ACC112 (cell line): ENCODE measurements at regions not wholly inside any gene's neighbourhood (a gene's known extent, or its start where the extent isn't known, plus 50 kb on each side); places are given as distances from the start of the nearest gene placed in this dataset.

Experiments used
- H2AFZ ChIP-seq: fragments of 200-600 bp; sonication (generic); one replicate; pipeline ENCODE4 v1.6.0; 2017; ENCODE audit warnings: antibody characterized with exemption, low read length; ENCODE audit not compliant: unreplicated experiment
- H3K27ac ChIP-seq: fragments of 200-600 bp; sonication (generic); 2 replicates; pipeline ENCODE4 v1.5.1; 2014; ENCODE audit warnings: low read depth, mild to moderate bottlenecking, antibody characterized with exemption, low read length, moderate library complexity
- H3K27me3 ChIP-seq: fragments of 200-600 bp; sonication (generic); 2 replicates; pipeline ENCODE4 v1.6.1; 2014; ENCODE audit warnings: mild to moderate bottlenecking, antibody characterized with exemption, low read length, moderate library complexity, mixed read lengths; ENCODE audit not compliant: insufficient read depth
- H3K36me3 ChIP-seq: fragments of 200-600 bp; sonication (generic); 2 replicates; pipeline ENCODE4 v1.6.1; 2016; ENCODE audit warnings: mild to moderate bottlenecking, antibody characterized with exemption, low read length, moderate library complexity, mixed read lengths; ENCODE audit not compliant: insufficient read depth
- H3K4me1 ChIP-seq: fragments of 200-600 bp; sonication (generic); one replicate; pipeline ENCODE4 v1.6.1; 2016; ENCODE audit warnings: low read length, mixed read lengths; ENCODE audit not compliant: insufficient read depth, unreplicated experiment, control insufficient read depth
- H3K4me3 ChIP-seq: fragments of 200-600 bp; sonication (generic); 2 replicates; pipeline ENCODE4 v1.5.1; 2014; ENCODE audit warnings: mild to moderate bottlenecking, low read depth, low read length
- H3K79me2 ChIP-seq: fragments of 200-600 bp; sonication (generic); one replicate; pipeline ENCODE4 v1.6.0; 2016; ENCODE audit warnings: low read length; ENCODE audit not compliant: control insufficient read depth, unreplicated experiment, insufficient read depth

- Histone ChIP-seq H3K4me1 (no peaks in the 10 kb centered on the region), H3K4me3 (no peak overlapping the region), H3K27ac (no peak overlapping the region)
Measured at GRCh38 chr16:48011466-48011865, 144.3 kb downstream of the ABCC12 start.

GRCh38 chr16:48008011-48008525 lies 147.7 kb downstream of the ABCC12 start:
- Histone ChIP-seq H2AFZ (no peak overlapping the region), H3K4me1 (no peaks in the 10 kb centered on the region), H3K27me3 (peaks cover 67% of the 10 kb centered on the region)

More at GRCh38 chr16:48011466-48011865, 144.3 kb downstream of the ABCC12 start:
- no peaks in the 10 kb centered on the region for H3K36me3 ChIP-seq
- H3K27me3 ChIP-seq = peaks cover 41% of the 10 kb centered on the region
- no peak overlapping the region for H2AFZ ChIP-seq
- H3K79me2 ChIP-seq = no peaks in the 10 kb centered on the region

GRCh38 chr16:48004141-48004695 lies 151.6 kb downstream of the ABCC12 start:
- peaks cover 70% of the 10 kb centered on the region for H3K27me3 ChIP-seq
- H2AFZ ChIP-seq = no peak overlapping the region
- no peaks in the 10 kb centered on the region for H3K4me1 ChIP-seq
- H3K27ac ChIP-seq = no peak overlapping the region
- H3K79me2 ChIP-seq = no peaks in the 10 kb centered on the region
- H3K36me3 ChIP-seq = no peaks in the 10 kb centered on the region
- no peak overlapping the region for H3K4me3 ChIP-seq

More at GRCh38 chr16:48008011-48008525, 147.7 kb downstream of the ABCC12 start:
- no peak overlapping the region for H3K27ac ChIP-seq
- H3K79me2 ChIP-seq = no peaks in the 10 kb centered on the region
- no peak overlapping the region for H3K4me3 ChIP-seq
- no peaks in the 10 kb centered on the region for H3K36me3 ChIP-seq

- Histone ChIP-seq H3K4me3 (no peak overlapping the region), H3K36me3 (no peaks in the 10 kb centered on the region), H3K79me2 (no peaks in the 10 kb centered on the region), H3K4me1 (no peaks in the 10 kb centered on the region), H2AFZ (no peak overlapping the region), H3K27ac (no peak overlapping the region), H3K27me3 (peaks cover 70% of the 10 kb centered on the region)
Measured at GRCh38 chr16:48003206-48003907, 152.4 kb downstream of the ABCC12 start.

DNA sequence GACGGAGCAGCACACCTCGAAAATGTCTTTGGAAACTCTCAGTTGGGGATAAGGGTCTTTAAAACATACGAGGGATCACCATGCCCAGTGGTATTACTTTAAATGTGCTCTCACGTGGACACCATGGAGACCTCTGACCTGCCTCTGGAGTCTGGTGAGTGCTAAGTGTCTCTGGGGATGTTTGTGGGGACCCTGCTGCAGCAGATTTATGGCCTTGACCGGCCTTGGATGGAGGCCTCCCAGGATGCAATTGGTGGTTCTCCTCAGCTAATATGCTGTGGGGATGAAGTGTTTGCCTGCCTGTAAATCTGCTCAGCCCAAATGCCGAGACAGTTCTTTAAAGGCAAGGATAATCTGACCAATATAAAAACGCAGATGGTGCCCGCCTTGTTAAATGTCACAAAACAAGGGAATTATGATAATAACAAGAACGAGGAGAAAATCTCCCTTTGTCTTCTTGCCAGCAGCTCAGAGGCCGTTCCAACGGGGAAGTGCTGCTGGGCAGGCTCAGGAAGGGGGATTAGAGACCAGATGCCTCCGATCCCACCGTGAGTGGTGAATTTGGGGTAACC lies 154.4 kb downstream of the ABCC12 start:
- no peak overlapping the region for H3K4me3 ChIP-seq
- H3K79me2 ChIP-seq = no peaks in the 10 kb centered on the region
- no peaks in the 10 kb centered on the region for H3K36me3 ChIP-seq
- peaks cover 80% of the 10 kb centered on the region for H3K27me3 ChIP-seq
- H3K4me1 ChIP-seq = no peaks in the 10 kb centered on the region
- no peak overlapping the region for H3K27ac ChIP-seq
- no peak overlapping the region for H2AFZ ChIP-seq

- Histone ChIP-seq H3K4me3 (no peak overlapping the region), H3K4me1 (no peaks in the 10 kb centered on the region)
Measured at GRCh38 chr16:48000622-48001021, 155.2 kb downstream of the ABCC12 start.

DNA sequence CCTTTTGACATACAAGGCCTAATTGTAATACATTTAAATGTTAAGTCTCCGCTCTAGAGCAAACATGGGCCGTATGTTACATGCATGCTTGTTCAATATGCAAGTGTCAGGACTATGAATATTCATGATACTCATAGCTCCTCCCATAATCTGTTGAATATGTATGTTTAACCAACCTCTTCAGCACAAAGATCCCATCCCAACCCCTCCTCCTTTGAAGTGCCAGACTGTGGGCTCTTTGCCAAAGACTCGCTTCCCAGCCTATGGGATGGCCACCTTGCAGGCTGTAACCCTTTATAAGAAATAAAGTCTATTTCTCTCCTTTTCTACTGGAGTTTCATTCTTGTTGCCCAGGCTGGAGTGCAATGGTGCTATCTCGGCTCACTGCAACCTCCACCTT lies 156.2 kb downstream of the ABCC12 start:
- Histone ChIP-seq H3K36me3 (no peaks in the 10 kb centered on the region), H3K79me2 (no peaks in the 10 kb centered on the region), H3K27me3 (peaks cover 75% of the 10 kb centered on the region), H3K4me1 (no peaks in the 10 kb centered on the region), H3K27ac (no peak overlapping the region), H3K4me3 (no peak overlapping the region), H2AFZ (no peak overlapping the region)

More at GRCh38 chr16:48000622-48001021, 155.2 kb downstream of the ABCC12 start:
- Histone ChIP-seq H3K27ac (no peak overlapping the region), H2AFZ (no peak overlapping the region), H3K36me3 (no peaks in the 10 kb centered on the region), H3K79me2 (no peaks in the 10 kb centered on the region), H3K27me3 (peaks cover 78% of the 10 kb centered on the region)

- no peak overlapping the region for H2AFZ ChIP-seq
- H3K79me2 ChIP-seq = no peaks in the 10 kb centered on the region
- no peak overlapping the region for H3K4me3 ChIP-seq
- H3K27ac ChIP-seq = no peak overlapping the region
- H3K36me3 ChIP-seq = no peaks in the 10 kb centered on the region
- H3K4me1 ChIP-seq = no peaks in the 10 kb centered on the region
- peaks cover 73% of the 10 kb centered on the region for H3K27me3 ChIP-seq
Measured at GRCh38 chr16:47995354-47995753, 160.4 kb downstream of the ABCC12 start.

DNA sequence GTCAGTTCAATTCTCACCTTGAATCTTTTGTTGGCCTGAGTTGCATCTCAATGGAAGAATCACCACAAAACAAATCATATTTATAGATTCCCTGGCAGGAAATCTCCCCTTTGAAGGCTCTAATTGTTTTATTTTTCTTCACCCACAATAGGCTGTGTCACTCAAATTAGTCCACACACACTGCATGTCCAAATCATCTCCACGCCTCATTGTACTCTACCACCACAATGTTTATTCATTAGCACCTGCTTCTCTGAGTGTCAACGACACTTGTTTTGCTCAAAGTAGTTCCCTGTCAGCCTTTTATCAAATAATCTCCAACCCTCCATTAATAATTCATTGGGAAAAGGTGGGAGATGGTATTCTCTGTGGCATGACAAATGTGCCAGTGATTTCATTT lies 164.3 kb downstream of the ABCC12 start:
- Histone ChIP-seq H3K4me3 (no peak overlapping the region), H3K79me2 (no peaks in the 10 kb centered on the region)

GRCh38 chr16:47990676-47991075 lies 165.1 kb downstream of the ABCC12 start:
- H3K4me3 ChIP-seq = no peak overlapping the region
- H3K27ac ChIP-seq = no peak overlapping the region
- H3K27me3 ChIP-seq = peaks cover 88% of the 10 kb centered on the region
- no peak overlapping the region for H2AFZ ChIP-seq
- H3K4me1 ChIP-seq = no peaks in the 10 kb centered on the region
- H3K79me2 ChIP-seq = no peaks in the 10 kb centered on the region
- H3K36me3 ChIP-seq = no peaks in the 10 kb centered on the region

More for the DNA sequence above, 164.3 kb downstream of the ABCC12 start:
- no peaks in the 10 kb centered on the region for H3K4me1 ChIP-seq
- H3K27me3 ChIP-seq = peaks cover 84% of the 10 kb centered on the region
- no peak overlapping the region for H2AFZ ChIP-seq
- H3K36me3 ChIP-seq = no peaks in the 10 kb centered on the region
- no peak overlapping the region for H3K27ac ChIP-seq

- no peaks in the 10 kb centered on the region for H3K4me1 ChIP-seq
- H3K36me3 ChIP-seq = no peaks in the 10 kb centered on the region
- H2AFZ ChIP-seq = no peak overlapping the region
- H3K27me3 ChIP-seq = peaks cover 82% of the 10 kb centered on the region
- H3K79me2 ChIP-seq = no peaks in the 10 kb centered on the region
- H3K27ac ChIP-seq = no peak overlapping the region
- no peak overlapping the region for H3K4me3 ChIP-seq
Measured at GRCh38 chr16:47987136-47987535, 168.7 kb downstream of the ABCC12 start.
